B cell (primary cell): ENCODE measurements at regions not wholly inside any gene's neighbourhood (a gene's known extent, or its start where the extent isn't known, plus 50 kb on each side); places are given as distances from the start of the nearest gene placed in this dataset.

Experiments
- ATAC-seq: fragments of 200-7000 bp; cut with Tn5 transposase; one replicate; pipeline ENCODE4 v1.10.0; 2021; ENCODE audit warnings: low read depth, mild to moderate bottlenecking, moderate number of reproducible peaks, moderate library complexity
- CTCF ChIA-PET: fragments of 350-600 bp; sonication (Branson Sonifier 250); formaldehyde crosslinking; loops from one replicate; lab custom pipeline; 2021; ENCODE audit warnings: antibody characterized with exemption, inconsistent platforms; lab: Charles Lee
- POLR2A ChIA-PET: fragments of 350-600 bp; sonication (Branson Sonifier 250); formaldehyde crosslinking; loops from one replicate; lab custom pipeline; 2021; ENCODE audit warnings: antibody characterized with exemption; lab: Charles Lee
- DNase-seq: peaks from one replicate; pipeline ENCODE4 v3.0.0; 2013
- H2AFZ ChIP-seq: 2 replicates; pipeline ENCODE4 v1.6.1; 2012; ENCODE audit warnings: mild to moderate bottlenecking, low read depth, low read length; ENCODE audit not compliant: insufficient read depth, poor library complexity, severe bottlenecking
- H3K27ac ChIP-seq, 2 donors: 1 replicate in 1 of 2; 2 replicates in 1 of 2; pipeline ENCODE4 v1.5.1; 2012 to 2013; ENCODE audit warnings: low read length in 2 of 2, mild to moderate bottlenecking in 2 of 2, moderate library complexity in 1 of 2
- H3K27me3 ChIP-seq, 4 experiments: fragments of 200-600 bp in 1 of 4; sonication (generic) in 1 of 4; replicated peaks in 1 of 4; 1 replicate in 2 of 4; 2 replicates in 2 of 4; pipeline versions ENCODE4 v1.6.1 to v1.7.0; 2013 to 2016; ENCODE audit warnings: low read length in 3 of 4, mild to moderate bottlenecking in 2 of 4, mixed read lengths in 1 of 4, moderate library complexity in 1 of 4; ENCODE audit not compliant: insufficient read depth in 4 of 4, control insufficient read depth in 3 of 4; ENCODE audit errors: control extremely low read depth in 1 of 4
- H3K36me3 ChIP-seq, 2 experiments: replicated peaks in 1 of 2; 1 replicate in 1 of 2; 2 replicates in 1 of 2; pipeline versions ENCODE4 v1.6.1 to v1.7.1; 2013; ENCODE audit warnings: low read length in 1 of 2; ENCODE audit not compliant: insufficient read depth in 2 of 2, control insufficient read depth in 1 of 2; ENCODE audit errors: control extremely low read depth in 1 of 2, extremely low read depth in 1 of 2
- H3K4me1 ChIP-seq, 2 donors: fragments of 200-600 bp in 1 of 2; sonication (generic) in 1 of 2; 1 replicate in 1 of 2; 2 replicates in 1 of 2; pipeline versions ENCODE4 v1.5.1 to v1.6.1; 2013 to 2017; ENCODE audit warnings: low read length in 2 of 2; ENCODE audit not compliant: control insufficient read depth in 2 of 2, insufficient read depth in 2 of 2
- H3K4me2 ChIP-seq: replicated peaks from 2 replicates; pipeline ENCODE3; 2012; ENCODE audit warnings: mild to moderate bottlenecking, low read depth, low read length; ENCODE audit not compliant: poor library complexity, severe bottlenecking
- H3K4me3 ChIP-seq, 5 experiments: fragments of 200-600 bp in 1 of 5; sonication (generic) in 1 of 5; 1 replicate in 3 of 5; 2 replicates in 2 of 5; pipeline versions ENCODE4 v1.5.1 to v1.7.0; 2011 to 2016; ENCODE audit warnings: low read length in 4 of 5, mild to moderate bottlenecking in 4 of 5, low read depth in 2 of 5, control low read depth in 1 of 5, moderate library complexity in 1 of 5; ENCODE audit not compliant: insufficient read depth in 1 of 5; ENCODE audit errors: control extremely low read depth in 1 of 5, extremely low read depth in 1 of 5
- H3K79me2 ChIP-seq: fragments of 200-600 bp; sonication (generic); one replicate; pipeline ENCODE4 v1.6.0; 2016; ENCODE audit warnings: low read length; ENCODE audit not compliant: control insufficient read depth, insufficient read depth
- H3K9ac ChIP-seq: fragments of 200-600 bp; sonication (generic); 2 replicates; pipeline ENCODE4 v1.6.1; 2017; ENCODE audit warnings: mild to moderate bottlenecking, low read length, moderate library complexity
- H3K9me3 ChIP-seq, 3 donors: one replicate each; pipeline versions ENCODE4 v1.6.1 to v1.7.1; 2013; ENCODE audit warnings: low read length in 2 of 3; ENCODE audit not compliant: control insufficient read depth in 2 of 3, insufficient read depth in 1 of 3; ENCODE audit errors: control extremely low read depth in 1 of 3
- H4K20me1 ChIP-seq: 2 replicates; pipeline ENCODE4 v1.6.0; 2012; ENCODE audit warnings: mild to moderate bottlenecking, low read length; ENCODE audit not compliant: insufficient read depth, control insufficient read depth, poor library complexity, severe bottlenecking
- H3K27ac Mint-ChIP-seq: one replicate; pipeline ENCODE4 v1.8.0; 2021; ENCODE audit warnings: mixed read lengths
- H3K27me3 Mint-ChIP-seq: one replicate; pipeline ENCODE4 v1.8.0; 2021; ENCODE audit warnings: mixed read lengths
- H3K4me1 Mint-ChIP-seq: one replicate; pipeline ENCODE4 v1.8.0; 2021; ENCODE audit warnings: mixed read lengths
- H3K4me3 Mint-ChIP-seq: one replicate; pipeline ENCODE4 v1.8.0; 2021; ENCODE audit warnings: mixed read lengths
- H3K9me3 Mint-ChIP-seq: one replicate; pipeline ENCODE4 v1.8.0; 2022; ENCODE audit warnings: mixed read lengths; ENCODE audit not compliant: insufficient read depth
- EZH2 ChIP-seq: IDR thresholded peaks from 2 replicates; pipeline ENCODE4 v1.6.1; 2012; ENCODE audit warnings: borderline replicate concordance, low read depth, mild to moderate bottlenecking, moderate library complexity, low read length; ENCODE audit not compliant: insufficient read depth, poor library complexity, severe bottlenecking
- WGBS: methylation state at CpG from one replicate; pipeline ENCODE4 v1.1.5; 2013; ENCODE audit warnings: missing lambda C conversion rate; ENCODE audit not compliant: insufficient coverage; 5-methylcytosine and 5-hydroxymethylcytosine counted together
- intact Hi-C: fragments of 100-400 bp; cut with micrococcal nuclease; formaldehyde crosslinking; loops from one replicate; pipeline ENCODE4 v1.10.0; 2022
- TF ChIP-seq, protein P1 (sequence below): fragments of 200-600 bp; IDR thresholded peaks from one replicate; pipeline ENCODE4 v1.8.0; 2022; ENCODE audit warnings: antibody characterized with exemption, mild to moderate bottlenecking

GRCh38 chr15:60154764-60155325, 150.7 kb downstream of the FOXB1 start:
- no peaks in the 10 kb centered on the region for H3K36me3 ChIP-seq
- WGBS, result no CpG with 5 or more reads among the region's 4 CpGs
- ChIA-PET POLR2A (no interaction called here), CTCF (interaction anchor here (1.8 to 2.0 kb wide), 2 partner anchors 25 to 27 kb away, joined by 4 to 6 read pairs; no protein-coding TSS in a partner anchor)
- H3K4me1 ChIP-seq, result peaks cover 0 to 5% of the 10 kb centered on the region in 2 donors
- H3K27ac ChIP-seq, result no peak overlapping the region
- TF ChIP-seq EZH2, result no peak
- TF ChIP-seq, protein P1, sequence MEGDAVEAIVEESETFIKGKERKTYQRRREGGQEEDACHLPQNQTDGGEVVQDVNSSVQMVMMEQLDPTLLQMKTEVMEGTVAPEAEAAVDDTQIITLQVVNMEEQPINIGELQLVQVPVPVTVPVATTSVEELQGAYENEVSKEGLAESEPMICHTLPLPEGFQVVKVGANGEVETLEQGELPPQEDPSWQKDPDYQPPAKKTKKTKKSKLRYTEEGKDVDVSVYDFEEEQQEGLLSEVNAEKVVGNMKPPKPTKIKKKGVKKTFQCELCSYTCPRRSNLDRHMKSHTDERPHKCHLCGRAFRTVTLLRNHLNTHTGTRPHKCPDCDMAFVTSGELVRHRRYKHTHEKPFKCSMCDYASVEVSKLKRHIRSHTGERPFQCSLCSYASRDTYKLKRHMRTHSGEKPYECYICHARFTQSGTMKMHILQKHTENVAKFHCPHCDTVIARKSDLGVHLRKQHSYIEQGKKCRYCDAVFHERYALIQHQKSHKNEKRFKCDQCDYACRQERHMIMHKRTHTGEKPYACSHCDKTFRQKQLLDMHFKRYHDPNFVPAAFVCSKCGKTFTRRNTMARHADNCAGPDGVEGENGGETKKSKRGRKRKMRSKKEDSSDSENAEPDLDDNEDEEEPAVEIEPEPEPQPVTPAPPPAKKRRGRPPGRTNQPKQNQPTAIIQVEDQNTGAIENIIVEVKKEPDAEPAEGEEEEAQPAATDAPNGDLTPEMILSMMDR, result no peak
- Mint-ChIP-seq H3K4me3 (no peak overlapping the region), H3K27me3 (peaks cover 40% of the 10 kb centered on the region), H3K4me1 (peaks cover 4% of the 10 kb centered on the region), H3K9me3 (no peaks in the 10 kb centered on the region), H3K27ac (no peak overlapping the region)
- H3K9ac ChIP-seq, result no peak overlapping the region
- H3K9me3 ChIP-seq, result no peaks in the 10 kb centered on the region
- H2AFZ ChIP-seq, result no peak overlapping the region
- no peak for ATAC-seq
- no peaks in the 10 kb centered on the region for H4K20me1 ChIP-seq
- DNase-seq, result no peak
- no peak overlapping the region for H3K4me3 ChIP-seq
- H3K79me2 ChIP-seq, result no peaks in the 10 kb centered on the region
- intact Hi-C loops, result no loop called here
- H3K4me2 ChIP-seq, result no peak overlapping the region
- H3K27me3 ChIP-seq, result peaks cover 0 to 8% (median 7%) of the 10 kb centered on the region in 4 experiments

GRCh38 chr15:60155661-60156060, 151.6 kb downstream of the FOXB1 start:
- no peak for ATAC-seq
- Histone ChIP-seq H3K9ac (no peak overlapping the region), H3K4me3 (no peak overlapping the region), H3K4me2 (no peak overlapping the region), H3K27ac (no peak overlapping the region), H4K20me1 (no peaks in the 10 kb centered on the region), H3K27me3 (peaks cover 0 to 8% (median 7%) of the 10 kb centered on the region in 4 experiments), H2AFZ (no peak overlapping the region), H3K36me3 (no peaks in the 10 kb centered on the region), H3K4me1 (peaks cover 0 to 5% of the 10 kb centered on the region in 2 donors), H3K79me2 (no peaks in the 10 kb centered on the region), H3K9me3 (no peaks in the 10 kb centered on the region)
- Mint-ChIP-seq H3K4me1 (peaks cover 4% of the 10 kb centered on the region), H3K27ac (no peak overlapping the region), H3K27me3 (peaks cover 33% of the 10 kb centered on the region), H3K9me3 (no peaks in the 10 kb centered on the region), H3K4me3 (no peak overlapping the region)
- no peak for DNase-seq
- intact Hi-C loops, result no loop called here
- WGBS, result no CpG with 5 or more reads among the region's 3 CpGs
- ChIA-PET CTCF (no interaction called here), POLR2A (no interaction called here)
- TF ChIP-seq EZH2, result no peak
- TF ChIP-seq, protein P1, result no peak
